DMS153 treated with DMSO at 0.1 percent for 48 hours (cell line): ENCODE measurements at regions not wholly inside any gene's neighbourhood (a gene's known extent, or its start where the extent isn't known, plus 50 kb on each side); places are given as distances from the start of the nearest gene placed in this dataset.
"Not testable (repeated sequence)": the region's sequence is repeated elsewhere in the genome, so short reads cannot be mapped to it uniquely, and the experiment has no call there.

ENCODE experiments used
- DNase-seq: peaks from one replicate; lab custom pipeline; 2025; ENCODE audit not compliant: unreplicated experiment; lab: John Stamatoyannopoulos, UW

- no peak for DNase-seq
These were observed 215.1 kb downstream of the RBM26 start for GRCh38 chr13:79190932-79191331.

DNA sequence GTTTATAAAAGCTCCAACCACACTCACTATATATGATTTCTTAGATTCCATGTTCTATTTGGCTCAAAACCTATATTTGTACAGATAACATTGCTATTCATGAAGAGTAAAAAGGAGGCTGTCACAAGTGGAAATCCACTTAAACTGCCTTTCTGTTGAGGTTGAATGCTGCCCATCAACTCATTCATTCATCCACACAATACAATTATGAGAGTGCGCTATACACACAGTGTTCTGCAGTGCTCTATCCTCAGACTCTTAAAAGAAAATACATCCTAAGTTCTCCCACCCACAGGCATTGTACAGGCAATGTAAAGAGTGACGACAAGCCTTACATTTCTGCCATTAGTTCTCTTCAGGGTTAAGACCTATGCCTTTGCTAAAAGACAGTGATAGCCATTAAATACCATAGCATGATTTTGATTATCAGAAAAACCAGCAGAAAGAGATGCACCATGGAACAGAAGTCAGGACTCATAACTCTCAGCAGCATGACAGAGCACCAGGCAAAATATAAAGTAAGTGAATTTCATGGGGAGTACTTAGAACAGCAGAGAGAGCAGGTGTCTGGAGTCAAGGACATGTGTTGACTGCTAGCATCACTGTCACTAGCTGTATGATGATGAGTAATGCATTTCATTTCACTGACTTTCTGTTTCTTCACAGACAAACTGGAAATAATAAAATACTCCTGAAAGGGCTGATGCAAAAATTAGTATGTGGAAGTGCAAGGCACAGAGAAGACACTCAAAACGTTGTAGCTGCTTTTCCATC, 218.0 kb downstream of the RBM26 start:
- peak; percentile 52 for DNase-seq

- DNase-seq: peak; percentile 16
These were observed 220.5 kb downstream of the RBM26 start for GRCh38 chr13:79185580-79185979.

DNA sequence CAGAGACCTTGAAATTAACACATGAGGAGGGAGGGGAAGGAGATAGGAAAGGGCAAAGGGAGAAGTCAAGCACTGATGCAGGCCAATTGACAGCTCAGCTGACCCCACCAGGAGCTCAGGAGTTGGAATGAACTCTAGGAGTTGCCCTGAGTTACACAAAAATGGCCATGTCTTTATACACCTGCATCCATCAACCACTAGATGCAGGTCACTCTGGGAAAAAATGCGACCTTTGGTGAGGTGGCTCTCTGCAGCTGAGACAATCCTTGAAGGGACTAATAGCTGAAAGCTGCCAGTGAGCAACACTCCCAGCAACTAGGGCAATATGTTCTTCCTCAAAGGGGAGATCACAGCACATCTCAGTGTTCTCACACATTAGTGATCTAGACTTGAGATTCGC, 222.8 kb downstream of the RBM26 start:
- no peak for DNase-seq

DNA sequence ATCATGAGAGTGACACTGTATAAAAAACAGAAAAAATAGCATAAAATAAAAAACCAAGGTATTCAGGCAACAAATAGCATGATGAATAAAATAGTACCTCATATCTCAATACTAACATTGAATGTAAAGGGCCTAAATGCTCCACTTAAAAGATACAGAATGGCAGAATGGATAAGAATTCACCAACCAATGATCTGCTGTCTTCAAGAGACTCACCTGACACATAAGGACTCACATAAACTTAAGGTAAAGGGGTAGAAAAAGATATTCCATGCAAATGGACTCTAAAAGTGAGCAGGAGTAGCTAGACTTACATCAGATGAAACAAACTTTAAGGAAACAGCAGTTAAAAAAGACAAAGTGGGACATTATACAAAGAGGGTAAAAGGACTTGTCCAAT, 232.4 kb downstream of the RBM26 start:
- DNase-seq: not testable (repeated sequence)

GRCh38 chr13:79172924-79173323, 233.1 kb downstream of the RBM26 start:
- not testable (repeated sequence) for DNase-seq

GRCh38 chr13:79171141-79172061, 234.7 kb downstream of the RBM26 start:
- DNase-seq: no peak

- no peak for DNase-seq
These were observed 245.2 kb downstream of the RBM26 start for GRCh38 chr13:79160818-79161217.

DNA sequence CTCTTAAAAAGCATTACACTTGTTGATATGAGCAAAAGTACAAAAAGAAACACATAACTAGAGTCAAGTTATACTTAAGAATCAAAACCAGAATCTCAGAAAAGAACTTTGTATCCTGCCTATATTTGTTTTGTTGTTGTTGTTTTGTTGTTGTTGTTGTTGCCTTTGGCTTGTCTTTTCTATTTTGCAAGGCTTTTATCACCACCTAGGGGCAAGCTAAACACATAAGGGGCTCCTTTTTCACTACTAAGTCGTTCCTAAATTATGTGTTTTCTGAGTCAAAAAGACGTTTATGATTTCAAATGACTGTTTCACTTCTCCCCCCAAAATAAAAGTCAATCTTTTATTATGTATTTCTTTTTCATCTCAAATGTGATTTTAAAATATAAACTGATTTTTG, 250.2 kb downstream of the RBM26 start:
- no peak for DNase-seq

DNA sequence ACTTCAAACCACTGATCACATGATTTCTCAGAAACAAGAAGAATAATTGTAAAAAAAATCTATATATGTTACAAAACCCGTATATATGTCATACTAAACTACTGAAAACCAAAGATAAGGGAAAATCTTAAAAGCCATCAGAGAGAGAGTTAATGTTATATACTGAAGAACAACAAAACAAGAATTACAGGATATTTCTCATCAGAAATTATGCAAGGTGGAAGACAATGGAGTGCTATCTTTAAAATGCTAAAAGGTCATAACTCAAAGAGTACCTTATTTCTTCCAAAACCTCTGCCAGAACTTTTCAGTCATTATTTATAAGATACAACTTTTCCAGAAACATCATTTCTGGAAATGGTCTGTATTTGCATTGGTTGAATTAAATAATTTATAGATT, 256.8 kb downstream of the RBM26 start:
- DNase-seq: no peak

GRCh38 chr13:79141082-79141481, 265.0 kb downstream of the RBM26 start:
- DNase-seq: no peak

DNA sequence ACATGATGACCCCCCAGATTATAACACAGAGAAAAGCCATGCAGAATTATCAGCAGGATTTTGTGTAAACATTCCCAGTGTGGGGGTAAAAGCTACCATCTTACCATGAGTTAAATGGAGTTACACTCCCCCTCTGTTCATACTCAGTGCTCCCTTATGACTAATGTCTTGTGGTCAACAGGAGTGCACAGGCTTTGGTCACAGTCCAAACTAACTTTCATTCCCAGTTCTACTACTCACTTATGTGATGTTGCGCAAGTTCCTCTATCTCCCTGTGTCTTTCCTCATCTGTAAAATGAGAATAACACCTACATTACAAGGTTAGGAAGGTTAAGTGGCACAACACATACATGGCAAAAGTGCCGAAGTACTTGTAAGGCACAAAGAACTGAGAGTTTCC, 277.9 kb downstream of the RBM26 start:
- DNase-seq: no peak

- DNase-seq: no peak
These were observed 279.3 kb downstream of the RBM26 start for GRCh38 chr13:79126706-79127105.

DNA sequence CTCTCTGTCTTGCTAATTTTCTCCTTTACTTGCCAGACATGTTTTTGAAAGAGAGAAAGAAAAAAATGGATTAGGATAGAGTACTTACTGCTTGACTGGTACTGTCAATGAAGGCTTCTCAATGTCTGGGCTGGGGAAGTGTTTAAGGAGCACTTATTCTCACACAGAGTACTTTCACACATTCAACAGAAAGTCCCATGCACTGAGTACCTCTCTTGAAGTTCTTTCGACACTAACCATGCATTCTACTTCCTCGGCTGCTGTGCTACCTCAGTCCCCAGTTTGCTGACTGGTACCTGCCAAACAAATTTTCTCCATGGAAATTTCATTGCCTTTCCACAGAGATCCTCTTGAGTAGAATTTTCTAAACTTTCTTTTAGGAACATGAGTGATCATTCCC, 281.9 kb downstream of the RBM26 start:
- no peak for DNase-seq

DNA sequence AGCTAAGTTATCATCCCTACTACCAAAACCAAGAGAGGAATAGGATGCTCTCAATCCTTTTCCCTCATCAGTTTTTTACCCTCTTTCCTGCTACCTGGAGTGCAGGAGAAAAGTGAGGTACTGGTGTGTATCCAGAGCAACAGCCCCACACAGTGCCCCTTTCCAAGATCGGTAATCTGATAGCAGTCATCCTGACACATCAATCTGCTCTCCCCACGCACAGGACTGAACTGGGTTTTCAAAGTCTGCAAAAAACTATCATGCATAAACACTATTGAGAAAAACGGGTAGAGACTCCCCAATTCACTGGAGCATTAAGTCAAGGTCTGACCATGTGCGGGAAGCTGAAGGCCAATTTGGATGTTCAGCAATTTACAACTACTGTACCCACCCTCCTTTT, 284.8 kb downstream of the RBM26 start:
- no peak for DNase-seq

- no peak for DNase-seq
These were observed 286.4 kb downstream of the RBM26 start for GRCh38 chr13:79119578-79120107.

DNA sequence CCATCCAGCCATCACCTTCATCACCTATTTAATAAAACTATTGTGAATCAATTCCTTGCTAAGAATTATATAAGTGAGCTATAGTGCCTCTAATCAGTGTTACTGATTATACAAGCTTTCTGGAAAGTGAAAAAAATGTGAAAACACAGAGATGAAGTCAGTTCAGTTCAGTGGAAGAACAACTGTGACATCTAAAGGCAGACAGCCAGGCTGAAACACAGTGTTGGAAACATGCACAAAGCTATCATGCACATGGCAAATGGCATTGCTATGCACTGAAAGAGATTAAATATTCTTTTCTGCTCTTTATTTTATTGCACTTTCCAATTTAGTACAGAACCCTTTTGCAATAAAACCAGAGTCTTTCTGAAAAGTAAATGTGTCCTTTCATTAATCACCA, 294.0 kb downstream of the RBM26 start:
- DNase-seq: no peak

DNA sequence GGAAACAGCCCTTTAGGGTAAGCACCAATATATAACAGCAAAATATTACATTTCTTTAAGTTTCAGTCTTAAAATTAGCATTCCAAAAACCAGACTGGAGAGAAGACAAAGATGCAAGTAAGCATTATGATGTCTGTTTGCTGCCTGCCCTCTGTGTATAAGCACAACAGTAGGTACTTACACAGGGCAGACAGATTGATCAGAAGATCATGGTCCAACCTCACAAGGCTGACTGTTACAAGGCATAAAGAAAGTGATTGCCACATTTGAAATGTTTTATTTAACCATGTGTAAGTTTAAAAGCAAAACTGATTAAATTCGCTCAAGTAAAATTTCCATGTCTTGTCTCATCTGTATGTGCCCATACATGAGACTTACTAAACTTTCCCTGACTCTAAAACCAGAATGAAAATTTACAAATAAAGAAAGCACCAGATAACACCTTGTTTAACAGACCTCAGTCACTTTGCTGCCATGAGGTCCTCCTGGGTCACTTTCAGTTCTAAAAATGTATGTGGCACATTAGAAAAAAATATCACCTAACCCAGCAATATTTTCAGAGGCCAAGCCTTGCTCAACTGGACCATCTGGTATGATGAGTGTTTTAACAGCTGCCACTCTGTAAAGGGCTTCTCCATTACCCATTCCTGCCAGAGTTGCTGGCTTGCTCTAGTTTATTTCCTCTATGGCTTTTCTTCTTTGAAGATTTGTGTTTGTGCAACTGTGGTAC, 297.0 kb downstream of the RBM26 start:
- DNase-seq: peak; percentile 89

- DNase-seq: no peak
These were observed 307.5 kb downstream of the RBM26 start for GRCh38 chr13:79098596-79098995.

DNA sequence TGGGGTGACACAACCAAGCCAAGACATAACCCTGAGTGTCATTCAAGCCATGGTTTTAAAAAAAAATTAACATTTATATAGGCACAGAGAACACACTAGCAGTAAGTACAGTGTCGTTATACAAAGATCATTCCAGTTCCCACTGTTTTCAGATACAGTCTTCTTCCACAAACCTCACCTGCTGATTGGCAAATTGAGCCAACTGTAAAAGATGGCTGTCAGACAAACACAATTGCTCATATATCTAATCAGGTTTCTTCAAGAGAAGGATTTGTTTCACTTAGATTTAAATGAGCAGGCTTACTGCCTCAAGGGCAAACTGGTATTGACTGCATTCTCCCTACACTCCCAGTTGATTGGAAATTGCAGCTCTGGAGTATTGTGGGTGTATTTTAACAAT, 308.9 kb downstream of the RBM26 start:
- DNase-seq: no peak

GRCh38 chr13:79096099-79096498, 310.0 kb downstream of the RBM26 start:
- no peak for DNase-seq
